ENCODE measurements at regions not wholly inside any gene's neighbourhood (a gene's known extent, or its start where the extent isn't known, plus 50 kb on each side); places are given as distances from the start of the nearest gene placed in this dataset.

GRCh38 chr22:34293324-34293723 is 373.0 kb upstream of the LARGE1 start:
- TF ChIP-seq CTCF (IDR thresholded peaks at IDR 0.05) (no peak), POLR2AphosphoS5 (IDR thresholded peaks at IDR 0.05) (no peak)

All from stomach (tissue), 4 donors.